ENCODE measurements at regions not wholly inside any gene's neighbourhood (a gene's known extent, or its start where the extent isn't known, plus 50 kb on each side); places are given as distances from the start of the nearest gene placed in this dataset.

GRCh38 chr12:43237238-43237879, 314.6 kb downstream of the ADAMTS20 start:
- intact Hi-C loops (cut with micrococcal nuclease): loop anchor here (1.0 kb wide), 1 partner anchor 161 kb away; no protein-coding TSS in a partner anchor
- Histone ChIP-seq H3K36me3 (ENCODE audit: control insufficient read depth in 2 of 2, extremely low read depth in 1 of 2, insufficient read depth in 2 of 2, low read length in 2 of 2) (no peaks in the 10 kb centered on the region), H3K27ac (ENCODE audit: insufficient read depth, low read depth, low read length) (peak overlapping the region; percentile 95), H3K4me1 (ENCODE audit: control insufficient read depth, extremely low read depth, insufficient read depth, low read length) (peaks cover 53% of the 10 kb centered on the region), H3K9me1 (replicated peaks; ENCODE audit: control insufficient read depth, extremely low read depth, insufficient read depth, low read length) (no peaks in the 10 kb centered on the region), H2AFZ (ENCODE audit: low read depth, low read length) (no peak overlapping the region), H3K4me2 (ENCODE audit: insufficient read depth, low read length) (peak overlapping the region; percentile 55), H4K20me1 (replicated peaks; ENCODE audit: control insufficient read depth, extremely low read depth, insufficient read depth, low read length) (no peaks in the 10 kb centered on the region), H3K9ac (replicated peaks; ENCODE audit: extremely low read depth, insufficient read depth, low read length) (peak overlapping the region; percentile 48), H3K4me3 (replicated peaks in 1 of 3; ENCODE audit: insufficient read depth in 1 of 3, low read depth in 1 of 3, low read length in 3 of 3) (no peak overlapping the region), H3K27me3 (ENCODE audit: control insufficient read depth in 2 of 2, insufficient read depth in 2 of 2, low read length in 2 of 2) (no peaks in the 10 kb centered on the region), H3K79me2 (ENCODE audit: control insufficient read depth, insufficient read depth, low read length) (no peaks in the 10 kb centered on the region), H3K9me3 (replicated peaks; ENCODE audit: control insufficient read depth, insufficient read depth, low read length) (no peaks in the 10 kb centered on the region)
- BruUV-seq (replicated peaks): no TSS peak
- DNase-seq (ENCODE audit: low read depth, low spot score): no peak
- ChIA-PET POLR2A (interaction anchor here (0.9 to 1.2 kb wide), 3 partner anchors 30 to 447 kb away, joined by 3 to 6 read pairs (median 6); no protein-coding TSS in a partner anchor), CTCF (interaction anchor here (0.7 to 3.5 kb wide), 14 partner anchors 10 to 754 kb away, joined by 3 to 15 read pairs (median 4); no protein-coding TSS in a partner anchor)
- dilution Hi-C loops (cut with MboI; ENCODE audit: extremely low pct_ligation_motif_present, low sequenced_read_pairs): no loop called here
- TF ChIP-seq JUN (IDR thresholded peaks at IDR 0.05; ENCODE audit: borderline replicate concordance, insufficient read depth, insufficient read length, low read depth) (peak; percentile 2), POLR2A (IDR thresholded peaks at IDR 0.05; ENCODE audit: low read depth, low read length) (no peak), FOS (IDR thresholded peaks at IDR 0.05; ENCODE audit: borderline replicate concordance, insufficient read depth, low read length) (peak; percentile 21)
- no peak for FAIRE-seq

GRCh38 chr12:43235721-43236120, 316.3 kb downstream of the ADAMTS20 start:
- H3K4me3 ChIP-seq (replicated peaks in 1 of 3; ENCODE audit: insufficient read depth in 1 of 3, low read depth in 1 of 3, low read length in 3 of 3): no peak overlapping the region
- no peaks in the 10 kb centered on the region for H3K9me1 ChIP-seq (replicated peaks; ENCODE audit: control insufficient read depth, extremely low read depth, insufficient read depth, low read length)
- DNase-seq (ENCODE audit: low read depth, low spot score) (no peak), FAIRE-seq (no peak)
- no peaks in the 10 kb centered on the region for H3K27me3 ChIP-seq (ENCODE audit: control insufficient read depth in 2 of 2, insufficient read depth in 2 of 2, low read length in 2 of 2)
- H3K4me2 ChIP-seq (ENCODE audit: insufficient read depth, low read length): no peak overlapping the region
- no peaks in the 10 kb centered on the region for H3K9me3 ChIP-seq (replicated peaks; ENCODE audit: control insufficient read depth, insufficient read depth, low read length)
- H3K79me2 ChIP-seq (ENCODE audit: control insufficient read depth, insufficient read depth, low read length): no peaks in the 10 kb centered on the region
- H3K27ac ChIP-seq (ENCODE audit: insufficient read depth, low read depth, low read length): no peak overlapping the region
- intact Hi-C loops (cut with micrococcal nuclease) (no loop called here), dilution Hi-C loops (cut with MboI; ENCODE audit: extremely low pct_ligation_motif_present, low sequenced_read_pairs) (no loop called here)
- H3K36me3 ChIP-seq (ENCODE audit: control insufficient read depth in 2 of 2, extremely low read depth in 1 of 2, insufficient read depth in 2 of 2, low read length in 2 of 2): no peaks in the 10 kb centered on the region
- H4K20me1 ChIP-seq (replicated peaks; ENCODE audit: control insufficient read depth, extremely low read depth, insufficient read depth, low read length): no peaks in the 10 kb centered on the region
- CTCF ChIA-PET: interaction anchor here (1.4 to 3.5 kb wide), 2 partner anchors 46 to 266 kb away, joined by 3 to 15 read pairs; no protein-coding TSS in a partner anchor
- POLR2A ChIA-PET: no interaction called here
- BruUV-seq (replicated peaks): no TSS peak
- no peak for TF ChIP-seq MYC (IDR thresholded peaks at IDR 0.05; ENCODE audit: low read depth, low read length)
- no peak for TF ChIP-seq GATA2 (IDR thresholded peaks at IDR 0.05; ENCODE audit: insufficient read depth, insufficient read length, low read depth, low read length)
- TF ChIP-seq CTCF (IDR thresholded peaks at IDR 0.05; ENCODE audit: extremely low read depth in 1 of 2, insufficient read depth in 1 of 2, low read depth in 1 of 2, low read length in 2 of 2): no peak
- TF ChIP-seq POLR2A (IDR thresholded peaks at IDR 0.05; ENCODE audit: low read depth, low read length): no peak
- TF ChIP-seq POLR2AphosphoS5 (IDR thresholded peaks at IDR 0.05; ENCODE audit: insufficient read depth, low read depth, low read length): no peak
- no peak for TF ChIP-seq EZH2 (IDR thresholded peaks at IDR 0.05; ENCODE audit: borderline replicate concordance, low read depth, low read length, severe bottlenecking)
- TF ChIP-seq FOS (IDR thresholded peaks at IDR 0.05; ENCODE audit: borderline replicate concordance, insufficient read depth, low read length): no peak
- TF ChIP-seq JUN (IDR thresholded peaks at IDR 0.05; ENCODE audit: borderline replicate concordance, insufficient read depth, insufficient read length, low read depth): no peak
- no peak for TF ChIP-seq MAX (IDR thresholded peaks at IDR 0.05; ENCODE audit: insufficient read depth, insufficient read length)
- peaks cover 40% of the 10 kb centered on the region for H3K4me1 ChIP-seq (ENCODE audit: control insufficient read depth, extremely low read depth, insufficient read depth, low read length)
- no peak overlapping the region for H2AFZ ChIP-seq (ENCODE audit: low read depth, low read length)
- no peak overlapping the region for H3K9ac ChIP-seq (replicated peaks; ENCODE audit: extremely low read depth, insufficient read depth, low read length)

Measured in endothelial cell of umbilical vein (primary cell).